ENCODE measurements at regions not wholly inside any gene's neighbourhood (a gene's known extent, or its start where the extent isn't known, plus 50 kb on each side); places are given as distances from the start of the nearest gene placed in this dataset. TPM values are rescaled to one million over a fixed set of nuclear protein-coding genes. Genes with fewer than 3 reads are reported as not detected.

DNA sequence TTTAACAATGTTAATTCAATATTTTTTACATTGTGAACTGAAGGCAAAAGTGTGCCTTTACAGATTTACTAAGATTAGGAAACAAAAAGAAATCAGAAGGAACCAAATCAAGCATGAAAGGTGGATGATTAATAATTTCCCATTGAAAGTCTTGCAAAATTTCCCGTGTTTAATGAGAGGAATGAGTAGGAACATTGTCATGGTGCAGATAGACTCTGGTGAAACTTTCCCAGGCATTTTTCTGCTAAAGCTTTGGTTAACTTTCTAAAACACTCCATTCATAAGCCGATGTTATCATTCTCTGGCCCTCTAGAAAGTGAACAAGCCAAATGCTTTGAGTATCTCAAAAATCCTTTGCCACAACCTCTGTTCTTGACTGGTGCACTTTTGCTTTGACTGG lies 1522.8 kb upstream of the PABPC4L start:
- Histone ChIP-seq H3K36me3 (ENCODE audit: control insufficient read depth in 3 of 3, insufficient read depth in 3 of 3, low read length in 3 of 3) (no peaks in the 10 kb centered on the region), H3K9ac (ENCODE audit: low read depth in 1 of 3, low read length in 3 of 3) (no peak overlapping the region), H3K4me3 (ENCODE audit: low read length in 3 of 3) (no peak overlapping the region), H3K27me3 (ENCODE audit: control insufficient read depth in 3 of 3, insufficient read depth in 3 of 3, low read length in 3 of 3) (no peaks in the 10 kb centered on the region), H3K9me3 (ENCODE audit: control insufficient read depth in 3 of 3, low read length in 3 of 3) (no peaks in the 10 kb centered on the region), H3K4me1 (ENCODE audit: control insufficient read depth in 3 of 3, insufficient read depth in 3 of 3, low read length in 3 of 3) (no peaks in the 10 kb centered on the region), H3K27ac (ENCODE audit: low read depth, low read length) (no peak overlapping the region)

DNA sequence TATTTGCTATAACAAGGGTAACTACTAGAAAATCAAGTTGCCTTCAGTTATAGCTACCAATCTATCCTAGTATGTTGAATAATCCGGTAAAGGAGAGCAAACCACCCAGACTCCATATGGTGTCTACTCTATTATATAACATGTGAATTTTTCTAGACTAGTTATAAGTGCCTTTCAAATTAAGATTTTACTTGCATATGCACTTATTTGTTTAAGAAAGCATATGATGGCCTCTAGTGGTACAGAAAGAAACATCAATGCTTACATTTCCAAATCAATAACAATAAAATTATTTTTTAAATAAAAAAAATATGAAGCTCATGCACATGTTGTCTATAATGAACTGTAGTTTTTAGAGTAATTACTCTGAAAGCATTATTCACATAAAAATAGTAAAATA lies 1516.4 kb upstream of the PABPC4L start:
- Histone ChIP-seq H3K4me3 (ENCODE audit: low read length in 3 of 3) (no peak overlapping the region), H3K4me1 (ENCODE audit: control insufficient read depth in 3 of 3, insufficient read depth in 3 of 3, low read length in 3 of 3) (no peaks in the 10 kb centered on the region), H3K36me3 (ENCODE audit: control insufficient read depth in 3 of 3, insufficient read depth in 3 of 3, low read length in 3 of 3) (no peaks in the 10 kb centered on the region), H3K27ac (ENCODE audit: low read depth, low read length) (no peak overlapping the region), H3K9me3 (ENCODE audit: control insufficient read depth in 3 of 3, low read length in 3 of 3) (no peaks in the 10 kb centered on the region), H3K27me3 (ENCODE audit: control insufficient read depth in 3 of 3, insufficient read depth in 3 of 3, low read length in 3 of 3) (no peaks in the 10 kb centered on the region), H3K9ac (ENCODE audit: low read depth in 1 of 3, low read length in 3 of 3) (no peak overlapping the region)

DNA sequence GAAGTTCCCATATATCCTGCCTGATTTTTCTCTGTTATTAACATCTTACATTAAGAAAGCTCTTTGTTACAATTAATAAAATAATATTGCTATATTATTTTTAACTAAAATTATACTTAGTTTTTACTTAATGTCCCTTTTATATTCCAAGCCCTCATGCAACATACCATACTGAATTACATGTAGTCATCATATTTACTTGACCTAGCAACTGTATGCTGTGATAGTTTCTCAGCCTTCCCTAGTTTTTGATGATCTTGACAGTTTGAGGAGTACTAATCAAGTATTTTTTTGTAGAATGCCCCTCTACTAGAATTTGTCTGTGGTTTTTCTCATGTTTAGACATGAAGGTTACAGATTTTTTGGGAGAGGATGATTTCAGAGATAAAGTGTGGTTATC lies 1503.8 kb upstream of the PABPC4L start:
- no peaks in the 10 kb centered on the region for H3K9me3 ChIP-seq (ENCODE audit: control insufficient read depth in 3 of 3, low read length in 3 of 3)
- H3K27ac ChIP-seq (ENCODE audit: low read depth, low read length), result no peak overlapping the region
- H3K36me3 ChIP-seq (ENCODE audit: control insufficient read depth in 3 of 3, insufficient read depth in 3 of 3, low read length in 3 of 3), result no peaks in the 10 kb centered on the region
- no peak overlapping the region for H3K9ac ChIP-seq (ENCODE audit: low read depth in 1 of 3, low read length in 3 of 3)
- H3K4me1 ChIP-seq (ENCODE audit: control insufficient read depth in 3 of 3, insufficient read depth in 3 of 3, low read length in 3 of 3), result no peaks in the 10 kb centered on the region
- H3K27me3 ChIP-seq (ENCODE audit: control insufficient read depth in 3 of 3, insufficient read depth in 3 of 3, low read length in 3 of 3), result no peaks in the 10 kb centered on the region
- H3K4me3 ChIP-seq (ENCODE audit: low read length in 3 of 3), result no peak overlapping the region

DNA sequence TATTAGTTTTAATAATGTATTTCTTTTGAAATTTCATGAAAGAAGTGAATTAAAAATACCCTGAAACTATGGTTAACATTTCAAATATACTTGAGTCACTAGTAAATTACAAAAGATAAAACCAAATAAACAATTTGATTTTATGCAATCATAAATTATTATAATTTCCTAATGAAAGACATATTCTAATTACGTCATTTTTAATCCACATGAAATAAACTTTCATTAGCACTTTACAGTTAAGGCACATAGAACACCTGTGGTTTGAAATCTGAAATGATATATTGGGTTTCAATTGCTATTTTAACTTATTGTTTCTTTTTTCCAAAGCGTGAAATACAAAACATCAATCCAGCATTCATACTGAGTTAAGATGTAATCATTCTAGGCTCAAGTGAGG lies 1492.5 kb upstream of the PABPC4L start:
- Histone ChIP-seq H3K27ac (ENCODE audit: low read depth, low read length) (no peak overlapping the region), H3K4me3 (ENCODE audit: low read length in 3 of 3) (no peak overlapping the region), H3K4me1 (ENCODE audit: control insufficient read depth in 3 of 3, insufficient read depth in 3 of 3, low read length in 3 of 3) (no peaks in the 10 kb centered on the region), H3K9me3 (ENCODE audit: control insufficient read depth in 3 of 3, low read length in 3 of 3) (no peaks in the 10 kb centered on the region), H3K36me3 (ENCODE audit: control insufficient read depth in 3 of 3, insufficient read depth in 3 of 3, low read length in 3 of 3) (no peaks in the 10 kb centered on the region), H3K9ac (ENCODE audit: low read depth in 1 of 3, low read length in 3 of 3) (no peak overlapping the region), H3K27me3 (ENCODE audit: control insufficient read depth in 3 of 3, insufficient read depth in 3 of 3, low read length in 3 of 3) (no peaks in the 10 kb centered on the region)

DNA sequence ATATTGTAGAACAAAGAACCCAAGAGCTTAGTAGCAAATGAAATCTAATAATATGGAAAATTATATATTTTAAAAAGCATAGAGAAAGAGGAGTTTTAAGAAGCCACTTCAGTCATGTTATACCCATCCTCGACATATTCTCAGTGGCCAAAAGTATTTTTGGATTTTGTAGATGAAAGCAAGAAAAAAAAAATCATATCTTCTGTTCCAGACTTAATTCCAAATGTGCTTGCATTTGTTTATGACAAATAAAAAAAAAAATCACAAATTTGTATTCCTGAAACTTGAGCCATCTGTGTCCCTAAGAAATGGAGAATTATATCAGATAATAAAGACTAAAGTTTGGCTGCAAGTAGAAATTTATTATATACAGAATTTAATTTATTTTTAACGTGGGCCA lies 1482.4 kb upstream of the PABPC4L start:
- Histone ChIP-seq H3K9ac (ENCODE audit: low read depth in 1 of 3, low read length in 3 of 3) (no peak overlapping the region), H3K27ac (ENCODE audit: low read depth, low read length) (no peak overlapping the region), H3K9me3 (ENCODE audit: control insufficient read depth in 3 of 3, low read length in 3 of 3) (no peaks in the 10 kb centered on the region), H3K4me1 (ENCODE audit: control insufficient read depth in 3 of 3, insufficient read depth in 3 of 3, low read length in 3 of 3) (no peaks in the 10 kb centered on the region), H3K4me3 (ENCODE audit: low read length in 3 of 3) (no peak overlapping the region), H3K36me3 (ENCODE audit: control insufficient read depth in 3 of 3, insufficient read depth in 3 of 3, low read length in 3 of 3) (no peaks in the 10 kb centered on the region), H3K27me3 (ENCODE audit: control insufficient read depth in 3 of 3, insufficient read depth in 3 of 3, low read length in 3 of 3) (no peaks in the 10 kb centered on the region)

DNA sequence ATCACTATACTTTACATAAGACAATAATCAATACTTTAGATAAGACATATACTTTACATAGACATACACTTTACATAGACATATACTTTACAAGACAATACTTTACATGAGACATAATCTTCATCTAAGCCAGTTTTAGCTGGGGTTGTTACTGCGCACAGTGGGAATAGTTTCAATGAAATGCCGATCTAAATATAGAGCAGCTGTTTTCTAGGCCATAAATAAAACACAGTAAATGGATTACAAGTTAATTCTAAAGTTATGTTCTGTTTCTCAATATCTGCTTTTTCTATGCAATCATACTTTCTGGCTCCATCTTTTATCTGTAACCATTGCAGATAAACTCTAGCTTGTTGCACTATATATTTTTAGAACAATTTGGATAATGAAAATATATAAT lies 1470.6 kb upstream of the PABPC4L start:
- Histone ChIP-seq H3K36me3 (ENCODE audit: control insufficient read depth in 3 of 3, insufficient read depth in 3 of 3, low read length in 3 of 3) (no peaks in the 10 kb centered on the region), H3K4me3 (ENCODE audit: low read length in 3 of 3) (no peak overlapping the region), H3K27me3 (ENCODE audit: control insufficient read depth in 3 of 3, insufficient read depth in 3 of 3, low read length in 3 of 3) (no peaks in the 10 kb centered on the region), H3K9ac (ENCODE audit: low read depth in 1 of 3, low read length in 3 of 3) (no peak overlapping the region), H3K27ac (ENCODE audit: low read depth, low read length) (no peak overlapping the region), H3K9me3 (ENCODE audit: control insufficient read depth in 3 of 3, low read length in 3 of 3) (no peaks in the 10 kb centered on the region), H3K4me1 (ENCODE audit: control insufficient read depth in 3 of 3, insufficient read depth in 3 of 3, low read length in 3 of 3) (no peaks in the 10 kb centered on the region)

DNA sequence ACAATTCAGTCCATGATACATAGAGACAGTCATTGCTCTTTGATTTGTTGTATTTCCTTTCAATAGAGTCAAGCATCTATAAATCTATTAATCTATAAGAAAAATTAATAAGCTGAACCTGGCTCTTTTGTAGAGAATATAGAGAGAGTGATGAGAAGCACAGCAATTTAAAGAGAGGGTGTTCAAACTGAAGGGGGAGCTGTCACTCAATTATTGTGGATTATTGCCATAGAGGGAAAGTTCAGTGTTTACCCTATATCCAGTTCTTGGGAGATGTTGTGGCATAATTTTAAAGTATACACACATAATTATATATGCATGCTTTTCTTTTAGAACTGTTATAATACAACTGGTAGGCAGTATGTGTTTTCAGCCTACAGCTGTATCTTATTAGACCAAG lies 1469.0 kb upstream of the PABPC4L start:
- Histone ChIP-seq H3K27ac (ENCODE audit: low read depth, low read length) (no peak overlapping the region), H3K9me3 (ENCODE audit: control insufficient read depth in 3 of 3, low read length in 3 of 3) (no peaks in the 10 kb centered on the region), H3K4me3 (ENCODE audit: low read length in 3 of 3) (no peak overlapping the region), H3K9ac (ENCODE audit: low read depth in 1 of 3, low read length in 3 of 3) (no peak overlapping the region), H3K36me3 (ENCODE audit: control insufficient read depth in 3 of 3, insufficient read depth in 3 of 3, low read length in 3 of 3) (no peaks in the 10 kb centered on the region), H3K27me3 (ENCODE audit: control insufficient read depth in 3 of 3, insufficient read depth in 3 of 3, low read length in 3 of 3) (no peaks in the 10 kb centered on the region), H3K4me1 (ENCODE audit: control insufficient read depth in 3 of 3, insufficient read depth in 3 of 3, low read length in 3 of 3) (no peaks in the 10 kb centered on the region)

Small RNA genes in the stretch of these regions (small RNA-seq; reads per million reads assigned to genes)
- gene RNU1-89P (0.25 reads per million, percentile 19 among the genes with 10 or more reads in this experiment), gene SERF1AP1 (not detected)
